HG02678 (cell line): ENCODE measurements at regions not wholly inside any gene's neighbourhood (a gene's known extent, or its start where the extent isn't known, plus 50 kb on each side); places are given as distances from the start of the nearest gene placed in this dataset.

Experiments used
- ATAC-seq: cut with Tn5 transposase; IDR thresholded peaks from one replicate; pipeline ENCODE4 v1.9.1; 2021; ENCODE audit warnings: mild to moderate bottlenecking, moderate library complexity; ENCODE audit not compliant: unreplicated experiment

DNA sequence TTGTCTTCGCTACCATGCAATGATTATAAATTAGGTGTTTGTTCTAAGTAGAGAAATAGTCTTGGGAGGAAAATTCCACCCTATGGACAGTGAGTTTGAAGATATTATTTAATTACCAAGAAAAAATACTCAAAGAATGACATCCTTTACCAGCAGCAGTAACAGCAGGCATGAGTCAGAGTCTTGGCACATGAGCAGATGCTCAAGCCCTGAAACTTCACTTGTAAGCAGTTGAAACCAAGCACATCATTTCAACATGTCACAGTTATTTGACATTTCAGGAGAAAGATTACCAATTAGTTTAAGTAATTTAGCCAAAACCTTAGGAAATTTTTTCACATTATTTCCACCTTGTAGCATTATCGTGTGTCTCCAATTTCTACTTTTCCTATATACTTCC is 99.2 kb downstream of the C12orf50 start:
- no peak for ATAC-seq

DNA sequence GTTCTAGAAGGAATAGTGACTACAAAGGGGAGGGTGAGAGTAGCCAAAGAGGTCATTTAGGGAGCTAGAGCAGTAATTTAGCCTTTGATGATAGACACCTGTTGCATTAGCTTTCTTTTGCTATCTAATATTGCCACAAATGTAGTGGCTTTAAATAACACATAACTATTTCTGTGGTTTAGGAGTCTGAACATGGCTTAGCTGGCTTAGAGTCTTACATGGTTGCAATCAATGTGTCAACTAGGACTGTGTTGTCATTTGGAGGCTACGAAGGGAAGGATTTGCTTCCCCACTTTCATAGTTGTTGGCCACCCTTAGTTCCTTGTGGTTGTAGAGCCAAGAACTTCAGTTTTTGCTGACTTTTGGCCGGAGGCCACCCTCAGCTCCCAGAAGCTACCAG is 99.9 kb downstream of the C12orf50 start:
- no peak for ATAC-seq

DNA sequence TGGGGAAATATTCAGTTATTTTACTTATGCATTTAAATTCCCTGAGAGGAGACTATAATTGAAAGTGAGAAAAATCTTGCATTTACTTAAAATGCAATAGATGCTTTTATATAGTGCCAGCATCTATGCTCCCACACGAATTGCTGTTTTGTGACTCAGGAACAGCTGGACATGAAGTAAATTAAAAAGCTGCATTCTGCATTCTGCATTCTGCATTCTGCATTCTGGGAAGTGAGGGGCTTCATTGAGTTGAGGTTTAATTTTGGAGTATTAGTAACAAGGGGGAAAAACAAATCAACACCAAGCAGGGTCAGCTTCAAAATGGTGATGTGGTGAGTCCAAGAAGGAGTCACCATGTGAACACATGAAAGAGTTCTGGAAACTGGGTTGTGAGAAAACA is 101.2 kb downstream of the C12orf50 start:
- no peak for ATAC-seq

DNA sequence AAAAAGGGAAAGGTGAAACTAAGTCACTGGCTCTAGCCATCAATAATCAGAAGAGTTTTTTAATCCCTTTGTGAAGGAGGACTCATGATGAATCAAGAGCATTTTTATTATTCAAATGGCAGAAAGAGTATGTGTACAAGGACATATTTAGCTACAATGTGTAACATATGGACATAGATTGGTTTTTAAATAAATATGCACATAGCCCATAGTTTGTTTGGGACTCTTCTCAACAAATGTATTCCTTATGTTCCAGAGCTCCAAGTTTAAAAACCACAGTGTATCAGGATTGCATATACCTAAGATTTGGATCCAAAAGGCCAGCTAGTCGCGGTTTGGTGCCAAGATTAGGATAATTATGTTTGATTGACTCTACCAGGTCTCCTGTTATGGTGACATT is 104.2 kb downstream of the C12orf50 start:
- no peak for ATAC-seq

DNA sequence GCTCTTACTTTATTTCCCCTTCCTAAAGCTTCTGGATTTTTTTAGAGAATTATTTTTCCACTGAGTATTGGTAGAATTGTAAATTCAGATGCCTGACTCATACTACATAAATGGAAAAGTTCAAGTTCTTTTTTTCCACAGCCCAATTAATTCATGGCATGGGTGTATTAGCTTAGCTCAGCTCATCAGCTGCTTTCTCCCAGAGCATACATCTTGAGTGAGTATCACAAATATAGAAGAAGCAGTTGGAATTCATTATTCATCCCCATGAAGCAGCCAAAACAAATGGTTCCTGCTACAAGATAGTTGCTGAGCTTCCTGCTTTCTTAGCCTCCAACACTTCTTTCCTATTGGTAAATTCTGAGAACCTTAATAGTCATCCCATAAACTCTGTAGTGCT is 105.1 kb downstream of the C12orf50 start:
- ATAC-seq, result no peak

DNA sequence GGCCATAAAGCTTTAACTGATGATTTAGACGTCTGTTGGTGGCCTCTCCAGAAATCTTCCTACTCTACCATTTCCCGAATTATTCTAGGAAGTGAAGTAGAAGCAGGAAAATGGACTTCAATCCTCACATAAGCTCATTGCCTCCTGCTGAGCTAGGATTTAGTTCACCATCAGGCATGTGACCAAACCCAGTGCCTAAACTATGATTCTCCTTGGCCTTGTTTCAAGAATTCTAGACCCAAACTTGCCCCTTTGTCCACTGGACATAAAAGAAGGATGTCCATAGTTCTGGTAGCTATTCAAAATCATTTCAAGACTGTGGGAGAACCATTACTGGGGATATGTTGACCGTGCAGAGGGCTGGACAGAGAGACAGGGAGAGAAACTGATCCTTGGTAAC is 105.8 kb downstream of the C12orf50 start:
- no peak for ATAC-seq

DNA sequence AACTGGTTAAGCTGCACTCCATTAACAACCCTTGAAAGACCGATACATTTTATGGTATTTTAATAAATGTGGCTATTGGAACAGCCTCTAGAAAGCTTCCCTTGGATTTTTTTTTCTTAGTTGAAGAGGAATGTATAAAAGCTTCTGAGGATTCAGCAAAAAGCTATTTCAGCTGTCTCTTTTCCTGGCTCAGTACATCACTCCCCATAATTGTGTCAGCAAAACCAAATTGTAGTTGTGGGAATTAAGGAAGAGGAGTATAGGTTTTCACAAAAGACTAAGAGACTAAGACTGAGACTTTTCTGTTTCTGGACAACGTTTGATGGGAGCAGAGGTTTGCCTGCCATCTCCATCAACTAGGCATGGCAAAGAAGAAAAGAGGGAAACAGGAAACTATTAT is 106.5 kb downstream of the C12orf50 start:
- ATAC-seq, result no peak

DNA sequence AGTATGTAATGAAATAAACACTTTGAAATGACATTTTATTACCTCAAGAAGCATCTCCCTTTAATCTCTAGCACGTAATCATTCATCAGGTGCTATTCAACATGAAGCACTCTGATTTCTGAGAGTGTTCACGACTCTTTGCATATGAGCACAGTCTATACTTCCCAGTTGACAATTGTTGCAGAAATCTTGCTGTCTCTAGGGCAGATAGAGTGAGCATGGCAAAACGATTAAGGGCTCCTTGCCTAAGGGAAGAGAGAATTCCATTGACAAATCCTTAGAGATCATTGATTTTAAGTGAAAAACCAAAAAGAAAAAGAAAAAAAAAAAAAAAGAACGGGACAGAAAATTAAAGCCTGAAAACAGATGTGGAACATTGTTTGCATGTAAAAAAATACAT is 107.6 kb downstream of the C12orf50 start:
- no peak for ATAC-seq

DNA sequence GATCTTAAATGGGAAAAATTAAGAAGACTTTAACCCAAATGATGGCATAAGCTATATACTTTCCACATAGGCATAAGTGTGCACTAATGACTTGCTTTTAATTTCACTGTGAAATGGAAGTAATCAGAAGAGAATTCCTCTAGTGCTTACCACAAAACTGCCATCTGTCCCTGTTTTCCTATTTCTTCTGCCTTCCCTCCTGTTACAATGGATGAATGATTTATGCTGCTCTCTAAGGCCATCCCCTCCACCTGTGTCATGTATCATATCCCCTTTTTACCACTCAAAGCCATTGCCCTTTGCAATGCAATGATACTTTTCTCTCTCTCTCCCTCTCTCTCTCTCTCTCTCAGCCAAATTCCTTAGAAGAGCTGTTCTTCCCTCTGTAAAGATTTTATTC is 109.1 kb downstream of the C12orf50 start:
- no peak for ATAC-seq

DNA sequence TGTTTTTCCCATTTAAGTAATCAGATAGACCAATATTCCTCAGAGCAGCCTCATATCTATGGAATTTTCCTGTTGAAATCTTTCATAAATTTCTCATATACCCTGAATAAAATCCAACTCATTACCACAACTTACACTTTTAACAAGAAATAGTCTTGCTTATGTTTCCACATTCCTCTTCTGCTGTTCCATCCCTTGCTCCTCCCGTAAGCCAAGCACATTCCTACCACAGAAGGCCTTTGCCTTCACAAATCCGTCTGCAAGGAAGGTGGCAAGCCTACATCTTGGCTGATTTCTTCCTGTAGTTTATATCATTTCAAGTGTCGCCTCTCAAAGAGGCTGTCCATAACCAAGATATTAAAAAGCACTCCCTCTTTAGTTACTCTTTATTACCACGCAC is 127.7 kb downstream of the C12orf50 start:
- no peak for ATAC-seq

DNA sequence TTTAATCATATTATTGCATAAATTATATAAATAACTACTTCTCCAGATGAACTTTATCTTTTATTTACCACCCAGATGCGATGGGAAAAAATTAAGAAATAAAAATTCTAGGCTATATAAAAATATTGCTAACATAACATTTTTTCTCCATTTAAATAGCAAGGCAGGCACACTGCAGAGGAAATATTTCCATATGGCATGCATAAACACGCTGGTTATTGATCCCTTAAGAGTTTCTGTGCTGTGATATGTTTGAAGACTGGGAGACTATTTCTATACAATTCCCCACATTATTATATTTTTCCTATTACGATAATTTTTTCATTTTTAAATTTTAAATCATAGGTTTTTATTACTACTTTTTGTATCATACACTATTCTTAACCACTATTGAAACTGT is 131.5 kb downstream of the C12orf50 start:
- ATAC-seq, result no peak

DNA sequence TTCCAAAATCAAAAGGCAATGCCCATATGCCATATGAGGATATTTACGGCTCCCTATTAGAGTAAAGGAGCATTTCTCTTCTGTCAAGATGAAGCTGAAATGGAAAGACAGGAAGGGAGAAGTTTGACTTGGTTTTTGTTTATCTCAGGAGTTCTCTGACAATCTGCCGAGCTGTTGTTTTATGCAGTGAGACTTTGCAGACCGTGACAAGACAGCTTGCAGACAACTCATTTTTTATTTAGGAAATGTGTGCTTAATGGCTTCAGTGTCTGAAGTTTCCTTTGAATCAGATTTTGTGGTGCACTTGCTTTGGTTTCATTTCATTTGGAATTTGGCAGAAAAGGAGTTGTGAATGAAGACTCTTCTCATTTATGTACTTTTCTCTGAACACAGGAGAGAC is 145.4 kb downstream of the C12orf50 start:
- no peak for ATAC-seq

DNA sequence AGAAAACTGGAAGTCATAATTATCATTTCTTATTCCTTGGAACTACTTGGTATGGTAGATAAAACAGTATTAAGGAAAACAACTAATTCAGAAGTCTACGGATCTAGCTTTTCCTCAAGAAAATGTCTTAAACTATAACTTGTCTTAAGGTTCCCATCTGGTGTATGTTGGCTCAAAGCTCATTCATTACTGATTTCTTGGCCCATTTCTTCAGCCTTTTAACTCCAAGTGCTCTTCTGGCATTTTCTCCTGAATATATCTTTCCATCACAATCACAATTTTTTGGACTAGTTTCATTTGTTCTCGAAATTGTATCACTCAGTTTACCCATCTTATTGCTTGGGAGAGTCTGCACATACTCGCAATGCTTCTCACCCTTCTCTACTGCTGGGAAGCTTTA is 150.1 kb downstream of the C12orf50 start:
- ATAC-seq, result no peak

DNA sequence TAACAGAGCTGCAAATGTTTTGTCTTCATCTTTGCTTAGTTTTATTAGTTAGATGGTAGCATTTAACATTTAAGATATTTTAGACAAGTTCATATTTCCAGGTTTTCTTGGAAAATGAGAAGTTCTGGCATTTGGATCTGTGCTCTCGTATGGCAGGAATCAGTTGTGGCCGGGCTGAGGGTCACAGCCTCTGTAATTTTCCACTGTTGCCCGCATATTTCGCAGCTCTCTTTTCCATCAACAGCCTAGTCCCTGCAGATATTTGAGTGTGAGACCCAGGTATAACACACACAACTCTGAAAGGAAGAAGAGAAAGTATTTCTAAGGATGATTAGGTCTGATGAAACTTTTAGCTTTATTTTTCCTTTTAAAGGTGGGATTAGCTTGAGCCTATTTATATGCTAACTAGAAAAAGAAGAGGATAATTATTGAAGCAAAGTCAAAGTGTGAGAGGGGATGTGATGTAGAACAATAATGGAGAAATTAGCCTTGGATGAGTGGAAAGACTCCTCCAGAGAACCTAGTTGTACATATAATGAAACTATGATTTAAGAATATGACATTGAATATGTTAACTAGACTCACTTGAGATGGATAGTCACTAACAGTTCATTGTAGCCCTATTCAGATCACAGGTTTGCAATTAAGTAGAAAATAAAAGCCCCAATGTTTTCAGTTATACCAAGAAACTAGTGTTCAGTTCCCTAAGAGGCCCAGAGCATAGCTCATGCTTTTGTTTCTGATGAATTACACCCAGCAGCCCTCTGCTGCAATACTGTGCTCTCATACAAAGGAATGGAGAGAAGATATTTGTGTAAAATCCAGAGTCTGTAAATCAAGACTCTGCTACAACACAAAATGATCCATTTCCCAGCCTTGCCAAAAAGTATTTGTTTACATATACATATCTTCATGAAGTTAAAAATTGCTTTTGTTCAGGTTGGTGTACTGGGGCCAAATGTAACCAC is 158.4 kb downstream of the C12orf50 start:
- ATAC-seq, result no peak

DNA sequence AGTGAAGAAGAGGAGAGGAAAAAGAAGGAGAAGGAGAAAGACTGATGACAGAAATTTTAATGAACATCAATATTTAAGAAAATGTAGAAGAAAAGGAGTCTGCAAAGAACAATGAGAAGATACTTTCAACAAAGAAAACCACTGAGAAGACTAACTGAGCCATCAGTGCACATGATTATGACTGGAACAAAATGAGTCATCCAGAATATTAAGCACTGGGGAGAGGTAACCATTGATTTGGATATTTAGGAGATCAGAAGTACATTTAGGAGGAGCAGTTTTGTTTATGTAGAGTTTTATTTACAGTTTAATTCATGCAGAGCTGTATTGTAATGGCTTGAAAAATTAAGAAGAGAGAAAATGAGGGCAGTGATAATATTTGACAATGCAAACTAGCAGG is 159.1 kb downstream of the C12orf50 start:
- ATAC-seq, result no peak

DNA sequence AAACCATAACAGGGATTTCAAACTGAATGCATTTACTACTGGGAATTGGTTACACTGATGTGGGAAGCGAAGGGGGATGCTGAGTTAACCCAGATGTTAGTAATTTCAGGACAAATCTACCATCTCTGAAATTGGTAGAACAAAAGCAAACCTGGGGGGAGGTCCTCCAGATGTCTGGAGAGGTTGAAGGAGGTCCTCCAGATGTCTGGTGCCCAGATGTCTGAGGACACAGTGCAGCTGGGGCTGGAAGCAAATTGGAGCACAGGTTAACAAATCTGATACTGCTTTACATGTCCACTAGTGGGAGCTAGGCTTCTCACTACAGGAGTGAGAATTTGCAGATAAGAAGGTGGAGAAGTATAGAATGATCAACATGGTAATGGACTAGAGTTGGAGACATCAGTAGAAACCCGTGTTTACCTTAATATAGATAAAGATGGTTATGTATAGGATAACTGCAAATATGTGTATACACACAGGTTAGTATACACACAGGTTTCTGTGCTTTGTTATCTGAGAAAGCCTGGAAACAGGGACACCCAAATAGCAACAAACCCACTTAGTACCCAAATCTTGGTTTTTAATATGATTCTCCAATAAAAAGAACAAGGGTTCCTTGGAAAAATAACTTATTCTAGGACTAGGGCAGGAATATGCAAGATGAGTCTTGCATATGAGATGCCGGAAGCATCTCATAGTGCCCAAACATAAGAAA is 162.5 kb downstream of the C12orf50 start:
- no peak for ATAC-seq

DNA sequence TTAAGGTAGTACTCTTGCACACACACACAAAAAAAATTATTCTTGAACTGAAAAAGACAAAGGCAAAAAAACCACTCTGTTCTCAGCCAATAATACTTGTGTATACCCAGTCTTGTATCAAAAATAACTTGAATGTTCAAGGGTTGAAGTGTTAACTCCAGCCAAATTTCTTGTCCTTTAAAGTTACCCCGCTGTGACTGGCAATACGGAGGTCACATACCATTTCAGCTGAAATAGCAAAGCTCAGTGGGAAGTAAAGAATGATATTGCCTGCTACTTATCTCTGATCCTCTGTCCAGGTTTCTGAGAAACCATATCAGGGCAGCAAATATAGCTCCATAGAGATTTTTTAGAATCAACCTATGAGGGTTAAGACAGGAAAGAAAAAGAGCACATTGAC is 167.4 kb downstream of the C12orf50 start:
- ATAC-seq, result no peak

DNA sequence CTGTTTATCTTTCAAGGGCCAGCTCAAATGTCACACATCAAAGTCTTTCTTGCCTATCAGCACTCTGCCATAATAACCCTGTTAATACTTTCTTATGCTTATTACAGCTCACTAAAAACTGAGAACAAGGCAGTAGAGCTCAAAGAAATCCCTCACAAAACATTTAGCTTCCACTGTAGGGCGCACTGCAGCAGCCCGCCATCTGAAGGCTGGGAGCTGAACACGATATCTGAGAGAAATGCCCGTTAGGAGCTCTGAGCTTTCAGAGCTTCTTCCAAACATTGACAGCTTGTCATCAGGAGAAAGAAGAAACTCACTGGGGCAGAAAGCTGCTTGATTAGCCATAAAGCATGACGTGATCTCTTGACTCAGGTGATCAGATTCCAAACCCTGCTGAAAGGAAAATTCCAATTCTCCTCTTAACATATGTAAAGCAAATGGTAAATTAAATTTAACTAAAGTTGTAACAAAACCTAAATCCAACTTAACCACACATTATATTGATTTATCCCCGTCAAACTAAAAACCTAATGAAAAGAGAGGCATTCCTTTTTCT is 175.7 kb downstream of the C12orf50 start:
- no peak for ATAC-seq

DNA sequence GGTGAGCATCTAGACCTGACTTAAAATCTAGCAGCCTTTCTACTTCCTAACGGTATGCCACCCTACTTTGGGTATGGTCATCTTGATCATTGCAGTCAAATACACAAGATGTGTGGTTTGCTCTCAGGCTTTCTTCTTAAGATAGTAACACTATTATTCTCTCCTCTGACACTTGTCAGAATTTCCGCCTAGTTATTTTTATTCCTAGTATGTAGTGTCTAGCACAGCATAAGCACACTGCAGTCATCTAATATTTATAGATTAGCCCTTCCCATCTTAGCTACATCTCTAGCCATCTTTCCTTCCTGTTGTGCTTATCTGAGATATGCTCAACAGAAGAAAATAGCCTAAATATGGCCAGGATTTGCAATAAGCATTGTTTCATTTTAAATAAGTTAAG is 180.1 kb downstream of the C12orf50 start:
- ATAC-seq, result no peak

DNA sequence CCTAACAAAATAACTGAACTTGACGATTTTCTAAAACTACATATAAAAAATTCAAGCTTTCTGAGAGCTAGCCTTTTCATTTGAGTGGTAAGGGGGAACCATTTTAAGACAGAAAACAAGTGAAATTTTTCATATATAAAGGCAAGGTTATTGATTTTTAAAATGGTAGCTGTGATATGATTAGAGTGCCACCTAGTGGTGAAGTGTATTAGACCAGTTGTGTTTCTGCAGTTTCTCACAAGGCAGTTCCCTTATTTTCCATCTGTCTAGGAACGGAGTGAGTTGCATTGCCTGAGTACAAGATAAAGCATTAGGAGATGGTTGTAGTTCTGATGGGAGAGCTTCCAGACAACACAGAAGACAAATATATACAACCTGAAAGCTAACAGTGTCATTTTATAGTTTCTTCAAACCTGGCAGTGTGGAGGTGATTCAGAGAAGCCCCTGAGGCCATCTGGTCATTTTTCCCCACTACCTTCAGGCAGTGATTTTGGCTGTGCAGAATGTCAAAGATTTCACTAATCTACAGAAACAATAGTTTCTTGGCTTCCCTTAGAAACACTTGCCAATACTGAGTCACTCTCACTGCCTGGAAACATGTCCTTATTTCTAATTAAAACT is 180.8 kb downstream of the C12orf50 start:
- ATAC-seq, result peak; percentile 70

DNA sequence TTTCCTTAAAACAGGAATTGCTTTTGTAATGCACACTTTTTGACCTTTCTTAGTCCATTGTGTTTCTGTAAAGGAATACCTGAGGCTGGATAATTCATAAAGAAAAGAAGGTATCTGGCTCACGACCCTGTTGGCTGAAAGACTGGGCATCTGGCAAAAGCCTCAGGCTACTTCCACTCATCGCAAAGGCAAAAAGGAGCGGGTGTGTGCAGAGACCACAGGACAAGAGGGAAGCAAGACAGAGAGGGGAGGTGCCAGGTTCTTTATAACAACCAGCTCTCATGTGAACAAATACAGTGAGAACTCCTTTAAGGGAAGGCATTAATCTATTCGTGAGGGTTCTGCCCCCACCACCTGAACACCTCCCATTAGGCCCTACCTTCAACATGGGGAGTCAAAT is 182.1 kb downstream of the C12orf50 start:
- ATAC-seq, result no peak

DNA sequence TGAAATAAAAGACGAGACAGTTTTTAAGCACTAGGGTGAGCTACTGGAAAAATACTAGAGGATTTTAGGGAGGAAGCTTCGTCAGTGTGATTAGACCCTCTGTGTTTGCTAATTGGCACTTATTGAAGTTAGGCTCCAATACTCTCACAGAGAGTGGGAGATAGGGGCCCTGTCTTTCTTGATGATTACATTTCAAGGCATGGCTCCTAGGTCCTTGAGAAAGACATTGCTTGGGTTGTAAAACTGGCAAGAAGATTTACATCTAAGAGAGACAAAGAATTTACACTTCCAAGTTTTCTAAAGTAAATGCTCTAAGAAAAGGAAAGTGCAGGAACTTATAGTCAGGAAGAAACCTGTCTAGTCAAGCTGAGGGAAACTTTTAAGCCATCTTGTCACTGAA is 183.2 kb downstream of the C12orf50 start:
- ATAC-seq, result no peak
